ENCODE measurements at regions not wholly inside any gene's neighbourhood (a gene's known extent, or its start where the extent isn't known, plus 50 kb on each side); places are given as distances from the start of the nearest gene placed in this dataset.
A peak's percentile ranks its signal among the peaks of the same experiment; 100 is the strongest.

DNA sequence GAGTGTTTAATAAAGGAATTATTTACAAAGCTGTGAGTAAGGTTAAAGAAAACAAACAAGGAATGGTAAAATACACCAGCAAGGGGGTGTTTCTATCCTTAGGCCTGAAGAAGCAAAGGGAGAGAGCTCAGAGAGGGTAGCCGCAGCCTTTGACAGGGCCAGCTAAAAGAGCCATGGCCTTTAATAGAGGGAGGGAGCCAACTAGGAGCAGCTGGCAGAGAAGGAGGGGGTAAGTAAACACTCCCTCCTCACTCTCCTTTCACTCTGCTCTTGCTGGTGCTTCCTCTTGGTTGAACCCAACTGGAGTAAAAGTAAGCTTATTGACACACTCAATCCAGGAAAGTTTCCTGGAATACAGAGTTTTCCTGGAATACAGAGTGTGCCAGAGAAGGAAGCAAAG lies 87.5 kb downstream of the CH25H start:
- no peak overlapping the region for H3K4me3 ChIP-seq (ENCODE audit: control insufficient read depth, low read depth, low read length)
- no peak for DNase-seq (ENCODE audit: low read depth)
- TF ChIP-seq, protein P1, sequence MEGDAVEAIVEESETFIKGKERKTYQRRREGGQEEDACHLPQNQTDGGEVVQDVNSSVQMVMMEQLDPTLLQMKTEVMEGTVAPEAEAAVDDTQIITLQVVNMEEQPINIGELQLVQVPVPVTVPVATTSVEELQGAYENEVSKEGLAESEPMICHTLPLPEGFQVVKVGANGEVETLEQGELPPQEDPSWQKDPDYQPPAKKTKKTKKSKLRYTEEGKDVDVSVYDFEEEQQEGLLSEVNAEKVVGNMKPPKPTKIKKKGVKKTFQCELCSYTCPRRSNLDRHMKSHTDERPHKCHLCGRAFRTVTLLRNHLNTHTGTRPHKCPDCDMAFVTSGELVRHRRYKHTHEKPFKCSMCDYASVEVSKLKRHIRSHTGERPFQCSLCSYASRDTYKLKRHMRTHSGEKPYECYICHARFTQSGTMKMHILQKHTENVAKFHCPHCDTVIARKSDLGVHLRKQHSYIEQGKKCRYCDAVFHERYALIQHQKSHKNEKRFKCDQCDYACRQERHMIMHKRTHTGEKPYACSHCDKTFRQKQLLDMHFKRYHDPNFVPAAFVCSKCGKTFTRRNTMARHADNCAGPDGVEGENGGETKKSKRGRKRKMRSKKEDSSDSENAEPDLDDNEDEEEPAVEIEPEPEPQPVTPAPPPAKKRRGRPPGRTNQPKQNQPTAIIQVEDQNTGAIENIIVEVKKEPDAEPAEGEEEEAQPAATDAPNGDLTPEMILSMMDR (IDR thresholded peaks at IDR 0.05; ENCODE audit: control insufficient read depth, insufficient read depth, low read depth, low read length, missing control alignments) = no peak

DNA sequence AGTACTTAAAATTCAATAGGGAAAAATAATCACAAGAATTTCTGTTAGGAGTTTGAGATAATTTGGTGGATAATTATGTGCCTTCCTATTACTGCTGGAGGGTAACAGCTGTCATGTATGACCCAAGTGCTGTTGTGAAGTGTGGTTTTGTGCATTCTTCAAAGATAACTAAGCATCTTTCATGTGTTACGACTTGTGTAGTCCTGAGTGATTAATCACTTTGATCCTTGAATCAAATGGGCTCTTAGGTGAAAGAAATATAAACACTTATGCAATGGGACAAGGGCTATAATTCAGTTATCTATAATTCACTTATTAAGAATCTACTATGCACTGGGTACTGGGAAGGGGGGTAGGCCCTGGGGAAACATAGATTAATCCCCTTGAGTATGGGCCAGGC lies 89.0 kb downstream of the CH25H start:
- peak; percentile 38 for DNase-seq (ENCODE audit: low read depth)
- TF ChIP-seq, protein P1 (IDR thresholded peaks at IDR 0.05; ENCODE audit: control insufficient read depth, insufficient read depth, low read depth, low read length, missing control alignments) = no peak

GRCh38 chr10:89115876-89116627 lies 91.1 kb downstream of the CH25H start:
- DNase-seq (ENCODE audit: low read depth) = no peak
- TF ChIP-seq, protein P1 (IDR thresholded peaks at IDR 0.05; ENCODE audit: control insufficient read depth, insufficient read depth, low read depth, low read length, missing control alignments) = no peak
- H3K4me3 ChIP-seq (ENCODE audit: control insufficient read depth, low read depth, low read length) = no peak overlapping the region

More for the DNA sequence above, 89.0 kb downstream of the CH25H start:
- H3K4me3 ChIP-seq (ENCODE audit: control insufficient read depth, low read depth, low read length) = no peak overlapping the region

GRCh38 chr10:89114846-89115625 lies 92.1 kb downstream of the CH25H start:
- no peak overlapping the region for H3K4me3 ChIP-seq (ENCODE audit: control insufficient read depth, low read depth, low read length)
- TF ChIP-seq, protein P1 (IDR thresholded peaks at IDR 0.05; ENCODE audit: control insufficient read depth, insufficient read depth, low read depth, low read length, missing control alignments) = no peak
- DNase-seq (ENCODE audit: low read depth) = no peak

DNA sequence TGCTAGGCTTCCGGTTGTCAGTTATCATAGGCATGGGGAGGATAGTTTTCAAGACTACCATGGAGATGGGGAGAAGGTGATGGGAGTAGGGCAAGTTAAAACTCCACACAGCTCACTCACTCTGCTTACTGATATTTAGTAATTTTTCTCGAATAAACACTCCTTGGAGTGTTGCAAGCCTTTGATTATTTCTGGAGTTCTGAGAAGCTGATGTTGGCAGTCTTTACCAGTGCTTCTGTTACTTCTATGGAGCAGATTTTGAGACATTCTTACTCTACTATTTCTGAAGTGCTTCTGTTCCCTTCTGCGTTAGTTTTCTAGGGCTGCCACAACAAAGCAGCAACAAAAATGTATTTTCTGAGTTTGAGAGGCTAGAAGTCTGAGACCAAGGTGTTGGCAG lies 104.4 kb downstream of the CH25H start:
- no peak overlapping the region for H3K4me3 ChIP-seq (ENCODE audit: control insufficient read depth, low read depth, low read length)
- TF ChIP-seq, protein P1 (IDR thresholded peaks at IDR 0.05; ENCODE audit: control insufficient read depth, insufficient read depth, low read depth, low read length, missing control alignments) = no peak

GRCh38 chr10:89101943-89102342 lies 105.2 kb downstream of the CH25H start:
- DNase-seq (ENCODE audit: low read depth) = no peak
- H3K4me3 ChIP-seq (ENCODE audit: control insufficient read depth, low read depth, low read length) = no peak overlapping the region
- TF ChIP-seq, protein P1 (IDR thresholded peaks at IDR 0.05; ENCODE audit: control insufficient read depth, insufficient read depth, low read depth, low read length, missing control alignments) = no peak

More for the DNA sequence above, 104.4 kb downstream of the CH25H start:
- no peak for DNase-seq (ENCODE audit: low read depth)

All from AG09309 (cell line).